IPS-NIHi7 (cell line): ENCODE measurements at regions not wholly inside any gene's neighbourhood (a gene's known extent, or its start where the extent isn't known, plus 50 kb on each side); places are given as distances from the start of the nearest gene placed in this dataset.

ENCODE experiments used
- DNase-seq: peaks from one replicate; pipeline ENCODE4 v3.0.0; 2012; ENCODE audit warnings: mixed read lengths; ENCODE audit errors: extremely low spot score

GRCh38 chr7:382043-382400, 92.1 kb downstream of the FOXL3 start:
- no peak for DNase-seq

DNA sequence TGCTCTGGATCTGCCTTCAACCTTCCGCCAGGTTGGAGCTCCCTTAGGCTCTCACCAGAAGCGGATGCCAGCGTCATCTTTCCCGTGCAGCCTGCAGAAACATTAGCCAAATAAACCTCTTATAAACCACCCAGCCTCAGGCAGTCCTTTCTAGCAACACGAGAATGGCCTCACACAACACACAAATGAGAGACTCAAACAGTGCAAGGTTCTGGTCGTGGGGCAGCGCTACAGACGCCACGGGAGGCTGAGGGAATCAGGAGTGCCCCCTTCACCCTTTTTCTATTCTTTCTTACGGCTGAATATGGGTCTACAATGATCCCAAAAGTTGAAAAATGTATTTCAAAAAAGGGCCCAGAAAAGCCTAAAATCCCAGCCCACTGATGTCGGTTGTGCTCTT, 96.4 kb downstream of the FOXL3 start:
- no peak for DNase-seq

DNA sequence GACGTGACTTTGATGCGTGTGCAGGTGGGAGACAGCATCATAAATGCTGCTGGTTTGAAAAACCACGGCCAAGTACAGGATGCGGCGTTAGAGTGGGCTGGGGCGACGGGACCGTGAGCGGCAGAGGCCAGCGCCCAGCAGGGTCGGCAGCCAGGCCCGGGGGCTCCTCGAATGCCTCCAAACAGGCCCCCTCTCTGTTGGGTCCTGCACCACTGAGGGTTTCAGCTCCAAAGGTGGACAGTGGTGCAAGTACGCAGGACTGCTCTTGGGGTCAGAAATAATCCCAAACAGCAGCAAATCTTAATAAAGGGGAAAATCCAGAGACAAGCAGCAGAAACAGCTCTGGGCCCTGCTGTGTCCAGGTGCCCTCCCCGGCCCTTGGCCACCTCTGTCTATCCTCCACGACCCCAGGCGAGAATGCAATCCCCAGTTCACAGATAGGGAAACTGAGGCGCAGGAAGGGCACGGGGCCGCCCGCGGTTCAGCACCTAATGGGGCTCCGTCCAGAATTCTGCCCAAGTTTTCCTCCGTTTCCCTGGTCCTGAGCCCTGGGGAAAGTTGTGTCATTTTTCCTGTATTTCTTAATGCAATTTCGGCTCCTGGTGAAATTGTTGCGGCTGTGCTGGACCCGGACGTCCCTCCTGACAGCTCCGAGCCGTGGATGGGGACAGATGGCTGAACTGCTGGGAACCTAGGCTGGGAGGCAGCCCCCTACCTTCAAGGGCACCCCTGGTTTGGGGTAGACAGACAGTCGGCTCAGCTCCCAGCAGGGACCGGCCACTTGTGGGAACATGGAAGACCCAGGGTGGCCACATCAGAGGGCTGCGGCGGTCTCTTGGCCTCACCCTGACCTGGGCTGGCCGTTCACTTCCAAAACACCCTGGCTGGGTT, 97.4 kb downstream of the FOXL3 start:
- no peak for DNase-seq

- DNase-seq: no peak
These were observed 98.3 kb downstream of the FOXL3 start for GRCh38 chr7:388023-388960.

- DNase-seq: no peak
These were observed 99.2 kb downstream of the FOXL3 start for GRCh38 chr7:388961-389701.

DNA sequence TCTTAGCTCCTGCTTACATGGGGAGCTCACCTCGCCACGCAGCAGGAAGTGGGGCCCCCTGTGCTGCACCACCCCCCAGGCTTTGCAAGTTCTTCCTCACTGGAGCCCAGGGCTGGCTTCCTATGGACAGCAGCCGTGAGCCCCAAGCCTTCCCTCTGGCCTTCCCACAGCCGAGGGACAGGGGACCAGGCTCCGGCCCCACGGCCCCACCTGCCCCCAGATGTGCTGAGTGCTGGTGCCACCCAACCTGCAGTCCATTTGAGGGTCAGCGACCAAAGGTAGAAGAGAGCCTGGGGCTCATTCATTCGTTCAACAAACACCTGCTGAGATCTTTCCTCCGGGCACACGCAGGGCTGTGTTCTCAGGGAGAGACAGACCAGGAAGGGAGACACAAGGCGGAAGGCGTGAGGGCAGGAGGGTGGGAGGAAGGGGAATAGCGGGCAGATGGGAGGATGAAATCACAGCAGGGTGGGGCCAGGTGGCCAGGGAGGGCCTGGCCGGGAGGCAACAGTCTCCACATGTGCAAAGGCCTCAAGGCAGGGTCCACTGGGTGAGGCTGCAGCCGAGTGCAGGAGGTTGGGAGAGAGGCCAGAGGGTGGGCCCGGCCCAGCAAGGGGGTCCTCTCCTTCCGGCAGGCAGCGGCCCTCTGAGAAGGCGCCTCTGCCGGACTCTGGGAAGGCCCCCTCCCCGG, 100.1 kb downstream of the FOXL3 start:
- peak; percentile 10 for DNase-seq

DNA sequence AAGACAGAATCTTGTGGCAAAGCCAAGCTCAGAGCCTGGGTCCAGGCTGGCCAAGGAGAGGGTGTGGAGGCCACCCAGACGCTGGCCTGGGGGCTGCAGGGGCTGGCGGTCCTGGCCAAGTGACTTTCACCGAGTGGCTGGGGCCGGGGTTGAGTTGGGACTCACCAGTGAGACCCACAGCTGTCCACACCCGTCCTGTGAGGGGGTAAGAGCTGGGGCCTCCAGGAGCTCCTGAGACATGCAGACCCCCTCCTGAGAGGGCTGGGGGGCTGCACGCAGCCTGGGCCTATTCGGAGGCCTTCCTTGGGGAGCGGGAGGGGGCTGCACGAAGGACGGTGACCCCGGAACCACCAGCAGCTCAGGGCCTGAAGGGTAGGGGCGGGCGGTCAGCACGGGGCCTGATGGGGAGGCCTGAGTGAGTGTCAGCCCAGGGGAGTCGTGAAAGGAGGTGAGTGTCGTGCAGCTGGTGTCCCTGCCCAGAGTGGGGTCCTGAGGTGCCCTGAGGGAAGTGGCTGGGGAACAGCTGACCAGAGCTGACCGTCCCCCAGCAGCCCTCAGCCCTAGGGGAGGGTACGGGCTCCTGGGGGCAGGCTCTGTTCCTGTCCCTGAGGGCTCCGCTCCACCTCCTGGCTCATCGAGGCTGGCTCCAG, 100.9 kb downstream of the FOXL3 start:
- no peak for DNase-seq

DNA sequence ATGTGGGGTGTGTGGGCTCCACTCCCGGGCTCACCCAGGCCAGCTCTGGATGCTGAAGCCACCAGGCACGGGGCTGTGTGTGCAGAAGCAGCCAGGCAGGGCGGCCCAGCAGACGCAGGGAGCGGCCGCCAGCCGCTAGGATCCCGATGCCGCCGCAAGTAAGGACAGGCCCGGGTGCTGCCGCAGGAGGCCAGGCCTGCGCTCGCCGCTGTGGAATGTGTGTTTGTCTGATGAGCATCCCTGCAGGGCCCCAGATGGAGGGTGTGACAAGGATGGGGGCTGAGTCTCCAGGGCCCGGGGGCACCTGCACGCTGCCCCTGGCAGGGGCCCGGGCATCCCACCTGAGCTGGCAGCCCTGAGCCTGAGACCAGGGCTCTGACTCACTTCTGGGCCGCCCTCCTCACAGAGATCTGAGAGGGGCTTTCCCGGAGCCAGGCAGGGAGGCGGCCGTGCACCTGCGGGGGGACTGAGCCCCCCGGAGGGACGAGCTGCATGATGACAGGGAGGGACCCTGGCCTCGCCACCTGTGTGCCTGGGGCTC, 101.5 kb downstream of the FOXL3 start:
- DNase-seq: peak; percentile 11

GRCh38 chr7:391961-392524, 102.1 kb downstream of the FOXL3 start:
- no peak for DNase-seq

DNA sequence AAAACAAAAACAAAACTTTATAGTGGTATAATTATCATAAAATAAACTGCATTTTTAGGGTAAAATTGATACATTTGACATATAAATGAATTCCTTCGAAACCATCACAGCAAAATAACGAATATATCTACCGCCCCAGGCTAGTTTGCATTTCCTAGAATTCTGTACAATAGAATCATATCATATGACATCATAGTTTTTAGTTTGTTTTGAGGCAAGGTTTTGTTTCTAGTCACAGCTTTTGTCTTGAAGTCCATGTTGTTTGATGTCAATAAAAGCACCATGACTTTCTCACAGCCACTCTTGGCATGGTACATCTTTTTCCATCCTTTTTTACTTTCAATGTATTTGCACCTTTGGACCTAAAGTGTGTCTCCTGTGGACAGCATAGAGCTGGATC, 102.9 kb downstream of the FOXL3 start:
- no peak for DNase-seq

DNA sequence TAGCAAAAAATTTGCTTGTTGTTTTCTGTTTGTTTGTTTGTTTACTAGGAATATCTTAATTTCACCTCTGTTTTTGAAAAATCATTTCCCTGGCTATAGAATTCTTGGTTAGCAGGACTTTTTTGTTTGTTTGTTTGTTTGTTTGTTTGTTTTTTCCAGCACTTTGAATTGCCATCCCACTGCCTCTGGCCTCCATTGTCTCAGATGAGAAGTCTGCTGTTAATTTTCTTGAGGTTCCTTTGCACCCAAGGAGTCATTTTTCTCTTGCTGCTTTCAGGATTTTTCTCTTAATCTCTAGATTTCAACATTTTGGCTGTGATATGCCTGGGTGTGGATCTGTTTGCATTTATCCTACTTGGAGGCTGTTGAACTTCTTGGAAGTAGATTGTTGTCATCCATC, 105.7 kb downstream of the FOXL3 start:
- DNase-seq: no peak

DNA sequence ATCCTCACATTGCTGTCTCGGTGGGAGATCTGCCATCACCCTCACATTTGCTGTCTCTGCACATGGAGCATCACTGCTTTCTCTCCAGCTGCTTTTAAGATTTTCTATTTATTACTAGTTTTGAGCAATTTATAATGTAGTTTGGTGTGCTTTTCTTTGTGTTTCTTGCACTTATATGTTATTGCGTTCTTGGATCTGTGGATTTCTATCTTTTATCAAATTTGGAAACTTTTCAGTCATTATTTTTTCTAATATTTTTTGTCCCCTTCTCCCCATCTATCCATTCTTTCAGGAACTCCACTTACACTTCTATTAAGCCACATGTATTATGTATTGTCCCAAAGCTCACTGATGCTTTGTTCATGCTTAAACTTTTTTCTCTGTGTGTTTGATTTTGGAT, 108.9 kb downstream of the FOXL3 start:
- no peak for DNase-seq

- DNase-seq: no peak
These were observed 111.0 kb downstream of the FOXL3 start for GRCh38 chr7:400901-401485.

GRCh38 chr7:401495-401894, 111.5 kb downstream of the FOXL3 start:
- no peak for DNase-seq

GRCh38 chr7:404812-405488, 114.7 kb downstream of the PDGFA start:
- DNase-seq: no peak

DNA sequence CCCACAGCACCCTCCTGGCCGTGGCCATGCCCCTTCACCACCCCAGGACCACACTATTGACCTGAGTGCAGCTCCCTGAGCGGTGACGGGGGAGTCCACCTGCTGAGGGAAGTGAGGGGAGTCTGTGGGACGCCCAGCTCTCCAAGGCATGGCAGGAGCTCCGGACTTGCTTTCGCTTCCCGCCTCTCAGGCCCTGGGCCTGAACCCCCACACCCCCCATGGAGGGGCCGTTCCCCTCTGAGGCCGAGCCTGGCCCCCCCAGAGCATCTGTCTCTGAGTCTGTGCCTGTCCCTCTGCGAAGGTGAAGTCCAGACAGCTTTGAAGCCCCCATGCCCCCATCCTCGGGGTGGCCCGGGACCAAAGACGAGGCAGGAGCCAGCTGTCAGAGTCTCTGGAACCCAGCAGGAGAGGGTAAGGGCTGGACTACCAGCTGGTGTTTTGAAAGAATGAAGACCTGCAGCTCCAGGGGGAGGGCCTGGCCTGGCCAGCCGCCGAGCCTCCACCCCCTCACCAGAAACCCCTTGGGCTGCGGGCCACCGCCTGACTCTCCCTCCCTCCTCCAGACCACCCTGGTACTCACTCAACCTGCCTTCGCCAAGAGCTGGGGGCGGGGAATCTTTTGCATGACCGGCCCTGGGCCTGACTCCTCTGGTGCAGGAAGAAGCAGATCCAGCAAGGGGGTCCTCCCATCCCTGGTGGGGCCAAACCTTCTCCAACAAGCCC, 114.0 kb downstream of the PDGFA start:
- DNase-seq: peak; percentile 84

DNA sequence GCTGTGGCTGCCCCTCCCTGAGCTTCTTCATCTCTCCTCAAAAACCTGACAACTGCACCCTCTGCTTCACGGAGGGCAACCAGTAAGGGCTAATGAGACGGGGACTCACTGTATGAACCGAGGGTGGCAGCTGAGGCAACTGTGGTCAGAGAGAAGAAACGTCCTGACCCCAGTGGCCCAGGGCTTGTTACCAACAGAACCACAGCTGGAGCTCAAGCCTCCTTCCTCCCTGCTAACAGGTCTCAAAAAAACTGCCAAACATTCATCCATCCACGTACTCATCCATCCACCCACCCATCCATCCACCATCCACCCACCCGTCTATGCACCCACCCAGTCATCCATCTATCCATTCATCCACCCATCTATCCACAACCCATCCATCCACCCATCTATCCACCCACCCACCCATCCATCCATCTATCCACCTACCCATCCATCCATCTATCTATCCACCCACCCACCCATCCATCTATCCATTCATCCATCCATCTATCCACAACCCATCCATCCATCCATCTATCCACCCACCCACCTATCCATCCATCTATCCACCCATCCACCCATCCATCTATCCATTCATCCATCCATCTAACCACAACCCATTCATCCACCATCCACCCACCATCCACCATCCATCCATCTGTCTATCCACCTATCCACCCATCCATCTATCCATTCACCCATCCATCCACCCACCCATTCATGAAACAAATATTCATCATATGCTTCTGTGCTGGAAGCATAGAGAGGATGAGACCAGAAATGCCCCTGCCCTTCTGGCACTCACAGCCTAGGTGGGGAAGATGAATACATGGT, 111.7 kb downstream of the PDGFA start:
- DNase-seq: no peak
